Activated T-cell treated with anti-CD3 and anti-CD28 coated beads, Interleukin-2, amount 50 U/mL, for 72 hours (primary cell): ENCODE measurements at regions not wholly inside any gene's neighbourhood (a gene's known extent, or its start where the extent isn't known, plus 50 kb on each side); places are given as distances from the start of the nearest gene placed in this dataset.
"Not testable (repeated sequence)": the region's sequence is repeated elsewhere in the genome, so short reads cannot be mapped to it uniquely, and the experiment has no call there.

Experiments used
- ATAC-seq, 2 donors: fragments of 150-1000 bp; cut with Tn5 transposase; replicated peaks in 1 of 2; 2 replicates each; pipeline ENCODE4 v1.10.0; 2021; ENCODE audit warnings: moderate library complexity in 2 of 2, mild to moderate bottlenecking in 1 of 2
- DNase-seq, 2 donors: peaks; one replicate each; pipeline ENCODE4 v3.0.0; 2021 to 2022; ENCODE audit warnings: mixed read lengths in 1 of 2
- H3K27ac Mint-ChIP-seq: one replicate; pipeline ENCODE4 v1.8.0; 2022; ENCODE audit warnings: mild to moderate bottlenecking, moderate library complexity, mixed read lengths
- H3K27me3 Mint-ChIP-seq: one replicate; pipeline ENCODE4 v1.8.0; 2022; ENCODE audit warnings: low read depth, mixed read lengths
- H3K36me3 Mint-ChIP-seq, 2 donors: one replicate each; pipeline ENCODE4 v1.8.0; 2022; ENCODE audit warnings: mixed read lengths in 2 of 2, mild to moderate bottlenecking in 1 of 2; ENCODE audit not compliant: insufficient read depth in 2 of 2
- H3K4me1 Mint-ChIP-seq: one replicate; pipeline ENCODE4 v1.8.0; 2022; ENCODE audit warnings: low read depth, mixed read lengths
- H3K4me3 Mint-ChIP-seq, 2 donors: one replicate each; pipeline ENCODE4 v1.8.0; 2022; ENCODE audit warnings: mild to moderate bottlenecking in 2 of 2, mixed read lengths in 2 of 2, moderate library complexity in 2 of 2
- H3K9me3 Mint-ChIP-seq, 2 donors: one replicate each; pipeline ENCODE4 v1.8.0; 2022; ENCODE audit warnings: mixed read lengths in 2 of 2

GRCh38 chr6:84821314-84821713, 56.9 kb upstream of the TBX18 start:
- H3K36me3 Mint-ChIP-seq, H3K27ac Mint-ChIP-seq, H3K4me1 Mint-ChIP-seq, H3K27me3 Mint-ChIP-seq, ATAC-seq, DNase-seq, H3K4me3 Mint-ChIP-seq: not testable (repeated sequence)
- H3K9me3 Mint-ChIP-seq, result peaks cover 9 to 16% of the 10 kb centered on the region in 2 donors

DNA sequence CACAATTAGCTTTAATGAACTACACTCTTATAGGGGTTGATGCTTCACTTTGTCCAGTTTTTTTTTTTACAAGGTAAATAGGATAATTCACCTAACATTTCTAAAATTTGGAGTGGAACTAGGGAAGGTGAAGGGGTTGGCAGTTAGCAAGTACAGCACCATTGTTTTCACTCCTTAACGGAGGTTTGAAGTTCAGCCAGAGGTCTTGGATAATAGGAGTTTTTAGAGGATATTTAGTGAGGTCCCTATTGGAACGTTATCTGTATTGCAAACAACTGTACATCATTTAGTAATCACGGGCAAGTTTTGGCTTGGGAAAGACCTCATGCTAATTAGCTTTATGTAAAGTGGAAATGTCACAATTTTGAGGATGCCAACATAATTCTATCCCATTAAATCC, 52.3 kb upstream of the TBX18 start:
- Mint-ChIP-seq H3K9me3 (peaks cover 2 to 8% of the 10 kb centered on the region in 2 donors), H3K36me3 (no peaks in the 10 kb centered on the region), H3K4me3 (no peak overlapping the region), H3K4me1 (no peaks in the 10 kb centered on the region), H3K27ac (no peak overlapping the region), H3K27me3 (no peaks in the 10 kb centered on the region)
- no peak for ATAC-seq
- DNase-seq, result no peak

DNA sequence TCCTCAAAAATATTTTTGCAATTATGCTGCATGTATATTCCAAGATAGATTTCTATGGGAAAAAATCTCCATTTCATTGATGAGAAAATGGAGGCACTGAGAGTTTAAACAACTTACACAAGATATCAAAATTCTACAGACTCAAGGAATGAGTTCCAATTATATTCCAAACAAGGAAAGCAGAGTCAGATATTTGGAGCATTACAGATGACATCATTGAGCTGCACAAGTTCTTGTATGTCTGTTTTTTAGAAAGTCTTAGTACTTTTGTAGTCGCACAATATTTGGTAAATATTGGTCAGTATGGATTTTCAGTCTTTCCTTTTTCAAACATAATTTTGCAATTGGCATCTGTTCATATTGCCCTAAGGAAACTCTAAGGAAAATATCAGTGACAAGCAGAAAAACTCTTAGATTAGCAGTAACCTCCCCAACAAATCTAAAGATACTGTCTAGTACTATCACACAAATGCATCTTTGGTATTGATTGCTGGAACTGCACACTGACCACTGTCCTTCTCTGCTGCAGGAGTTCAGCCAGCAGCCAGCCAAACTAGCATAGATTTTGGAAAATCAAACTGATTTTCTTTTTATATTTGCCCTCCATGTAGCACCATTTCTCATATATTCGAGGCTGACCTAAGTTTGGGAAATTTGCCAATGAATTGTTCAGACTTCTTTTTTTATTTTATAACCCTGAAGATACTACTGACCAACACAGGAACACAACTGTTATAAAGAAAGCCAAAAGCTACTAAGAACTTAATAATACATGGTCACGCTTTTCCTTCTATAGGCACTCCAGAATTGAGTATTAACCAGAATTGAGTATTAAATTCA, 51.7 kb upstream of the TBX18 start:
- DNase-seq, result no peak
- no peaks in the 10 kb centered on the region for H3K36me3 Mint-ChIP-seq
- no peak overlapping the region for H3K4me3 Mint-ChIP-seq
- ATAC-seq, result no peak
- no peaks in the 10 kb centered on the region for H3K4me1 Mint-ChIP-seq
- no peak overlapping the region for H3K27ac Mint-ChIP-seq
- peaks cover 2 to 11% of the 10 kb centered on the region in 2 donors for H3K9me3 Mint-ChIP-seq
- H3K27me3 Mint-ChIP-seq, result no peaks in the 10 kb centered on the region
